Inflammatory macrophage (primary cell): ENCODE measurements at regions not wholly inside any gene's neighbourhood (a gene's known extent, or its start where the extent isn't known, plus 50 kb on each side); places are given as distances from the start of the nearest gene placed in this dataset.
"Not testable (repeated sequence)": the region's sequence is repeated elsewhere in the genome, so short reads cannot be mapped to it uniquely, and the experiment has no call there.

Experiments used
- DNase-seq, 2 donors: peaks; one replicate each; pipeline ENCODE4 v3.0.0-alpha.2; 2020 to 2022

DNA sequence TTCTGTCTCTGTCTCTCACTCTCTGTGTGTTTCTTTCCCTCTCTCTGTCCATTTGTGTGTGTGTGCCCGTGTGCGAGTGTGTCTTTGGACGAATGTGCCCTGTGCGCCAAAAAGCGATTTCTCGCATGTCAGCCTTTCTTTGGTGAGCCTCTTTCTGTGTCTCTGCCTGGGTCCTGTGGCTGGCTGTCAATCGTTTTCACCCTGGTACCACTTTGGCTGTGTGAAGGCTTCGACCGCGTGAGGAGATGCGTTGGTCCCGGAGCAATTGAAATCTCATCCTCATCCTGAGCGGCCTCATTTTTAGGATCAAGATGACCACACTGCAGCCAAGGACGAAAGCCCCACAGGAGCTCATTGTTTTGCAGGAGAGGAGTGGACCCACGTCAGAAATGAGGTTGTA is 288.9 kb upstream of the ZNF337 start:
- DNase-seq: no peak

- no peak for DNase-seq
Measured at GRCh38 chr20:25984933-25985332, 288.3 kb upstream of the ZNF337 start.

- not testable (repeated sequence) for DNase-seq
Measured at GRCh38 chr20:25982701-25983100, 286.0 kb upstream of the ZNF337 start.

DNA sequence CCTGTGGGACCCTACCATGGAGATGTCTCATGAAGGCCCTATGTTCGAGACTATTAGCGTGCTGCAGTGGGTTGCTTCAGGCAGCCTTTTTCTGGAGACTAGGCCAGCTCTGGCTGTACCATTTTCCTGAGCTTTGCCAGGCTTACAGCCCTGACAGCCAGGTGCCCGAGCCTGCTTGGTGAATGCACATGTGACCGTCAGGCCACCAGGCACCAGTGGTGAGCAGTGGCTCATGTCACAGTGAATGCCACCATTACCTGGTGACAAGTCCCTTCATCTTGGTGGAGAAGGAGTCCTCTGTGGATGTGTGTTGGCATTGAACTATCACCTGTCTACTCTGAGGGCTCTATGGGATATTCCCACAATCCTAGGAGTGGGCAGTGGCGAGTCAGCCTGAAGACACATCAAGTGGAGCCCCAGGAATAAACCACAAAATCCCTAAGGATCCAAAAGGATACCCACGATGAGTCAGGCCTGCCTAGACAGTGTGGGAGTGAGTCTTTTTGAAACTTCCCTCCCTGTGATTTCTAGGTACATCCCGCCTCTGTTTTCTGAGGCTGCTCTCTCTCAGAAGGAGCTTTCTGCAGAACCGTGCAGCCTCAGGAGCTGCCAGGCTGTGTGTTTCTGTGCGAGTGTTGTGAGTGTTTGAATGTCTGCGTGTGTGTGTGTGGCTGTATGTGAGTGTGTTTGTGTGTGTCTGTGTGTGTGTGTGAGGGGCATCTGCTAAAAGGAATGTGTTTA is 282.0 kb upstream of the ZNF337 start:
- not testable (repeated sequence) for DNase-seq

- not testable (repeated sequence) for DNase-seq
Measured at GRCh38 chr20:25975816-25976215, 279.2 kb upstream of the ZNF337 start.

GRCh38 chr20:25965203-25965602 is 268.6 kb upstream of the ZNF337 start:
- DNase-seq: not testable (repeated sequence)

GRCh38 chr20:25953876-25954275 is 257.2 kb upstream of the ZNF337 start:
- not testable (repeated sequence) for DNase-seq

- not testable (repeated sequence) for DNase-seq
Measured at GRCh38 chr20:25935230-25935629, 238.6 kb upstream of the ZNF337 start.

DNA sequence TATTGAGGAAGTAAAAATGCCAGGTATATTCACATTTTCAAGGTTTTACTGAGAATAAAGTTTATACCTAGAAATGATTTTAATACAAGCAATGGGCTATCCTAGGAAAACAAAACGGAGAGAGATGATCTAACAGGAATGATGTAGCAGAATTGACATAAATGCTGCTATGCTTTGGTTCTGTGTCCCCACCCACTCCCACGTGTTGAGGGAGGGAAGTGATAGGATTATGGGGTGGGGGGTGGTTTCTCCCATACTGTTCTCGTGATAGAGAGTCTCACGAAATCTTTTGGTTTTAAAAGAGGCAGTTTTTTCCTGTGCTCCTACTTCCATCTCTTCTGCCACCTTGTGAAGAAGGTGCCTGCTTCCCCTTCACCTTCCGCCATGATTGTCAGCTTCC is 236.2 kb upstream of the ZNF337 start:
- DNase-seq: not testable (repeated sequence)

DNA sequence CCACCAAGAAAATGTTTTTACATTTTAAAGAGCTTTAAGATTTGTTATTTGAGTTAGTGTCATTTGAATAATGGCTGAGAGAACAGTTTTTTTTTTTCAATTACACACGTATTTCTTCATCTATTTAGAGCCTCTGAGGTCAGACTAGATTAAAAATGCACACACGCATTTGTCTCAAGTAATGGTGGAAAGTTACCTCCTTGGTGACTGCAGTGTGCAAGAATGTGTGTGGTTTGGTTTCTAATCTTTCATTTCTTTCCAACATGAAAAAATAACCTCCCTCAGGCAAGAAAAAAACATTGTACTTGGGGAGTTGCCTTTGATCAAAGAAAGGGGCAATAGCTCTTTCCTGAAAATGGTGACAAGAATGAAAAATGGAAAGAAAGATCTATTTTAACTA is 235.5 kb upstream of the ZNF337 start:
- DNase-seq: not testable (repeated sequence)

DNA sequence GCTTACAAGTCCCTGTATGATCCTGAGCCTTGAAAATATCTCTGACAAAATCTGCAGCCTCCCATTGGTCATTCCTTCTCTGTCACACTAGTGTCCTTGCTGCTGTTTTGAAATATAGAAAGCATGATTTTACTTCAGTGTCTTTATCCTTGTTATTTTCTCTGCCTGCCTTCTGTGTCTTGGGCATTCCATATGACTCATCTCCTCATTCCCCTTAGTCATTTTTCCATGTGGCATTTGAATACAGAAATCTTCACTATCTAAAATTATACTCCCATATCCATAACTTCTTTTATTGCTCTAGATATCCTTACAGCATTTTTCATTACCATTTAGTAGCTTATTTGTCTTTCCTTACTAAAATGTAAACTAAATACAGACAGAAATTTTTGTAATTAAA is 205.7 kb upstream of the ZNF337 start:
- not testable (repeated sequence) for DNase-seq

- DNase-seq: not testable (repeated sequence)
Measured at GRCh38 chr20:25898663-25899062, 202.0 kb upstream of the ZNF337 start.

- DNase-seq: not testable (repeated sequence)
Measured at GRCh38 chr20:25879096-25879495, 182.4 kb upstream of the ZNF337 start.

DNA sequence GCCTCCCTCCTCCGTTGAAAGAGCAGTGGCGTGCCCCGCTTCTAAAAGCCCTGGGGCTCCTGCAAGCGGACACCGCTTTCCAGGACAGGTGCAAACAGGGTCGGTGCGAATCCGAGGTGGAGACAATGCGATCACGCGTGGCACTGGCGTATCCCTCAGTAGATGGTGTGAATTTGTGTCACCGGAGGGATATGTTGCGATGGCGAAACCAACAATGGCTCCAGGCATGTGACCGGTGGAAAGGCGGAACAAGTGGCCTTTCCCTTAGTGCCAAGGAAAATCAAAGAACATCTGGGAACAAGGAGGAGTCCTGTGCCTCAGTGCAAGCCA is 172.0 kb upstream of the ZNF337 start:
- DNase-seq: not testable (repeated sequence)

GRCh38 chr20:25867776-25868649 is 171.4 kb upstream of the ZNF337 start:
- peak in 1 of 2 donors; percentile 12 for DNase-seq

- DNase-seq: not testable (repeated sequence)
Measured at GRCh38 chr20:25867015-25867775, 170.5 kb upstream of the ZNF337 start.

DNA sequence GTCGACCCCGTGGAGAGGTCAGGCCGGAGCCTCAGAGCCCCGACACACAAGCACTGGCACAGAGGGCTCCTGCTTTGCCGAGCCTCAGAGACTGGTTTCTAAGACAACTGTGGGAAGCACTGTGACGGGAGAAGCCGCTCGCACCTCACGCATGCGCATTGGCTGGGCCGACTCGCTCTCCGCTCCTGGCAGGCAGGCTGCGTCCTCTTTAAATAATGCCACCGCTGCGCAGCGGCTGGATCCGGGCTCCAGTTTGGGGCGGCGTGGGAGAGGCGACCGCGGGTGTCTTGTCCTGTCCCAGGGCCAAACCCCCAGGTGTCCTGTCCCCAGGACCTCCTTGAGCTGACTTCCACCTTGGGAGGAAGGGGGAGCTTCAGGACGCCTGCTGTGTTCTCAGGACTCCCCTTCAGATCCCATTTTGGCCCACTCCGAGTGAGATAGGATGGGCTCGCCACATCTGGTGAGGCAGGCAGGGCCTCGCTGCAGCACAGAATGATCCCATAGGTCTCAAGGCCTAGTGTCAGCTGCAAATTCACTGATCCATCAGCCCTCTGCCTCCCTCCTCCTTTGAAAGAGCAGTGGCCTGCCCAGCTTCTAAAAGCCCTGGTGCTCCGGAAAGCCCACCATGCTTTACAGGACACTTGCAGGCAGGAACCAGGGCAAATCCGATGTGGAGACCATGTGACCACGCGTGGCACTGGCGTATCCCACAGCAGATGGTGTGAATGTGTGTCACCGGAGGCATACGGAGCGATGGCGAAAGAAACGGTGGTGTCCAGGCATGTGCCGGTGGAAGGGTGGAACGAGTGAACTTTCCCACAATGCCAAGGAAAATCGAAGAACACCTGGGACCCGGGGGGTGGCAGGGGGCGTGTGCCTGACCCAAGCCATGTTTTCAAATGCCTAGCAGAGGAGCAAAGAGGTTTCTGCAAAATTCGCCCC is 169.3 kb upstream of the ZNF337 start:
- peak; percentile 33 to 49 for DNase-seq

- DNase-seq: not testable (repeated sequence)
Measured at GRCh38 chr20:25864963-25865714, 168.5 kb upstream of the ZNF337 start.

DNA sequence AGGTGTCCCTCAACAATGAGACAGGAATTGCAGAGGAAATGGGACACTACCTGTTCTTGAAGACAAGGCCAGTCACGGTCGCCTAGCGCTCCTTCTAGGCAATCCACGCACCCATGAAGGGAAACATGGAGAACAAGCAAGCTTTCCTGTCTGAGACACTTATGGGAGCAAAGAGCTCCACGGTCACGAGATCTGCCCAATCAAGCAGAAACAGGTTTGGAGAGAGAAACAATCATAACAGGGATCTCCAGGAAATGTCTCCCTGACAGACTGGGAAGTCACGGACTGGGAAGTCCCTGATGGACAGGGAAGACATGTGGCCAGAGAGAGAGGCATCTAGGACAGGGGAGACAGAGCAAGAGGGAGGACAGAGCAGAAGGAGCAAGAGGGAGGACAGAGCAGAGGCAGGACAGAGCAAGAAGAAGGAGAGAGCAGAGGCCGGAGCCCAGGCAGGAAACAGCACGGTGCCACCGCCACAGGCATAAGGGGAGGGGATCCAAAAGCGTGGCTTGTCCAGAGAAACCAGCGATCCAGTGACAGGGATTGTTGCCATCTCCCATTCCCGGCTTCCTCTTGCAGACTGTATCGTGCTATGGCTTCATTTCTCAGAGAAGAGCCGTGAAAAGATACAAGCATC is 167.8 kb upstream of the ZNF337 start:
- no peak for DNase-seq

DNA sequence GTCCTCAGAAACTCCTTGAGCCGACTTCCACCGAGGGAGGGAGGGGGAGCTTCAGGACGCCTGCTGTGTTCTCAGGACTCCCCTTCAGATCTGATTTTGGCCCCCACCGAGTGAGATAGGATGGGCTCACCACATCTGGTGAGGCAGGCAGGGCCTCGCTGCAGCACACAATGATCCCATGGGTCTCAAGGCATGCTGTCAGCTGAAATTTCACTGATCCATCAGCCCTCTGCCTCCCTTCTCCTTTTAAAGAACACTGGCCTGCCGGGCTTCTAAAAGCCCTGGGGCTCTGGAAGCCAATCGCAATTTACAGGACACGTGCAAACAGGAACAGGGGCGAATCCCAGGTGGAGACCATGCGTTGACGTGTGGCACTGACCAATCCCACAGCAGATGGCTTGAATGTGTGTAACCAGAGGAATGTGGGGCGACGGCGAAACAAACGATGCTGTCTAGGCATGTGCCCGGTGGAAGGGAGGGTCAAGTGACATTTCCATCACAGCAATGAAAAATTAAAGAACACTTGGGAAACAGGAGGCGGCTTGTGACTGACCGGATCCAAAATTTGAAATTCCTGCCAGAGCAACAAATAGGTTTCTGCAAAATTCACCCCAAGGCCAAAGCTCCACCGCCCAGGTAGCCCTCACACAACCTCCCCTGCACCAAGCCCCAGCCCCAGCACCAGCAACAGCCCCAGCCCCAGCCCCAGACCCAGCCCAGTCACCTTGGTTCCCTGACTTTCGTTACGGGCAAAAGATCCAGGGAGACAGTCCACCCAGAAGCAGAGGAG is 167.1 kb upstream of the ZNF337 start:
- DNase-seq: no peak
